Kidney (tissue), 13 donors: ENCODE measurements at regions not wholly inside any gene's neighbourhood (a gene's known extent, or its start where the extent isn't known, plus 50 kb on each side); places are given as distances from the start of the nearest gene placed in this dataset.

Experiments used
- DNase-seq, 5 donors: peaks; one replicate each; pipeline ENCODE4 v3.0.0-alpha.2; 2013 to 2020
- FAIRE-seq: peaks from 2 replicates; lab custom pipeline; 2012; peaks lifted over from hg19 to GRCh38; lab: Jason Lieb, UNC
- H3K27ac ChIP-seq, 2 donors: one replicate each; pipeline ENCODE4 v1.7.0; 2013; ENCODE audit warnings: low read depth in 2 of 2, low read length in 2 of 2, inconsistent platforms in 1 of 2
- H3K27me3 ChIP-seq: one replicate; pipeline ENCODE4 v1.7.1; 2013; ENCODE audit warnings: low read length, inconsistent platforms; ENCODE audit not compliant: control insufficient read depth, insufficient read depth
- H3K36me3 ChIP-seq, 3 donors: one replicate each; pipeline versions ENCODE4 v1.7.0 to v1.7.1; 2013; ENCODE audit warnings: low read length in 3 of 3, control low read depth in 1 of 3, inconsistent platforms in 1 of 3; ENCODE audit not compliant: insufficient read depth in 3 of 3, control insufficient read depth in 2 of 3
- H3K4me1 ChIP-seq, 3 donors: one replicate each; pipeline versions ENCODE4 v1.7.0 to v1.7.1; 2013; ENCODE audit warnings: low read length in 3 of 3, inconsistent platforms in 1 of 3, low read depth in 1 of 3; ENCODE audit not compliant: control insufficient read depth in 2 of 3, insufficient read depth in 2 of 3
- H3K4me3 ChIP-seq, 3 donors: one replicate each; pipeline versions ENCODE4 v1.7.0 to v1.8.1; 2013; ENCODE audit warnings: low read length in 3 of 3, control low read depth in 1 of 3, inconsistent platforms in 1 of 3
- H3K9ac ChIP-seq, 3 donors: one replicate each; pipeline versions ENCODE4 v1.7.0 to v1.7.1; 2013; ENCODE audit warnings: low read length in 3 of 3, control low read depth in 1 of 3, inconsistent platforms in 1 of 3
- H3K9me3 ChIP-seq, 3 donors: one replicate each; pipeline versions ENCODE4 v1.7.0 to v1.7.1; 2013; ENCODE audit warnings: low read length in 3 of 3, control low read depth in 1 of 3, inconsistent platforms in 1 of 3; ENCODE audit not compliant: control insufficient read depth in 2 of 3, insufficient read depth in 1 of 3
- CTCF ChIP-seq: IDR thresholded peaks from 3 replicates; pipeline ENCODE4 v1.5.1; 2012; ENCODE audit warnings: mild to moderate bottlenecking, moderate library complexity, borderline replicate concordance; ENCODE audit not compliant: insufficient read depth; ENCODE audit errors: extremely low read depth
- intact Hi-C: fragments of 100-400 bp; cut with DNase I; formaldehyde crosslinking; loops from one replicate; pipeline ENCODE4 v1.11.1; 2022
- donor health status: control.
- donor health status: control.
- donor health status: control.
- donor health status: control.
- donor health status: control.
- donor health status: DM: yes; HTN: yes; CAD: no.
- donor health status: Normal renal cell carcinoma (clear cell type).

GRCh38 chr19:29029268-29029958 is 183.5 kb downstream of the UQCRFS1 start:
- no peaks in the 10 kb centered on the region for H3K9me3 ChIP-seq

GRCh38 chr19:29022599-29022998 is 190.4 kb downstream of the UQCRFS1 start:
- FAIRE-seq (no peak), DNase-seq (no peak)
- intact Hi-C loops: no loop called here

More at GRCh38 chr19:29029268-29029958, 183.5 kb downstream of the UQCRFS1 start:
- no peaks in the 10 kb centered on the region for H3K4me1 ChIP-seq
- no peak overlapping the region for H3K4me3 ChIP-seq
- FAIRE-seq (no peak), DNase-seq (no peak)
- H3K27ac ChIP-seq: no peak overlapping the region
- no peak for TF ChIP-seq CTCF
- no peaks in the 10 kb centered on the region for H3K27me3 ChIP-seq
- intact Hi-C loops: no loop called here
- no peaks in the 10 kb centered on the region for H3K36me3 ChIP-seq
- H3K9ac ChIP-seq: no peak overlapping the region

GRCh38 chr19:29022165-29022564 is 190.8 kb downstream of the UQCRFS1 start:
- H3K4me3 ChIP-seq: no peak overlapping the region
- no peaks in the 10 kb centered on the region for H3K9me3 ChIP-seq
- no peak overlapping the region for H3K27ac ChIP-seq
- H3K4me1 ChIP-seq: no peaks in the 10 kb centered on the region
- FAIRE-seq (no peak), DNase-seq (no peak)
- H3K36me3 ChIP-seq: no peaks in the 10 kb centered on the region
- intact Hi-C loops: no loop called here
- no peak overlapping the region for H3K9ac ChIP-seq
- H3K27me3 ChIP-seq: no peaks in the 10 kb centered on the region
- TF ChIP-seq CTCF: no peak

More at GRCh38 chr19:29022599-29022998, 190.4 kb downstream of the UQCRFS1 start:
- no peak overlapping the region for H3K27ac ChIP-seq
- no peaks in the 10 kb centered on the region for H3K36me3 ChIP-seq
- no peak overlapping the region for H3K9ac ChIP-seq
- H3K4me3 ChIP-seq: no peak overlapping the region
- TF ChIP-seq CTCF: no peak
- no peaks in the 10 kb centered on the region for H3K27me3 ChIP-seq
- no peaks in the 10 kb centered on the region for H3K9me3 ChIP-seq
- H3K4me1 ChIP-seq: no peaks in the 10 kb centered on the region
